Activated CD4-positive, alpha-beta T cell treated with anti-CD3 and anti-CD28 coated beads, Interleukin-2, Interleukin-4, amounts not matched to agents 100 ng/mL and 50 ng/mL, durations not matched to agents 16 hours and 8 hours (primary cell): ENCODE measurements at regions not wholly inside any gene's neighbourhood (a gene's known extent, or its start where the extent isn't known, plus 50 kb on each side); places are given as distances from the start of the nearest gene placed in this dataset.

ENCODE experiments used
- DNase-seq: peaks from one replicate; pipeline ENCODE4 v3.0.0-alpha.2; 2020; ENCODE audit warnings: low spot score

DNA sequence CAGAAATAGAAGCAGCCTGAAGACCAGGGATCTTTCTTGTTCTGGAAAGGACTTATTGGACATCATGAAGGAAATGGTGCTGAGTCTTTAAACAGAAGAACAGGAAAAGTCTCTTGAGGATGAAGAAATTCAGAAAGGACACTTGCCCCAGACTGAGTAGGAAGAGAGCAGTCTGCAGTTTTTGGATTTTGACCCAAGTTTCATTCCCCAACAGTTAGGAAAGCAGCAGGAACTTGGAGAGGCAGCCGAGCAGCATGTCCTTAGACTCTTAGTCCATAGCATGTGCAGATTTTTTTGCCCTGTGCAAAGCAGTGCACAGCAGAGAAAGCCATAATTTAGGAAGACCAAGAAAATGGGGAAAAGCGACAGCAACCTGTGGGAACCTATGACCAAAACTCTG is 927.2 kb upstream of the AUTS2 start:
- no peak for DNase-seq

DNA sequence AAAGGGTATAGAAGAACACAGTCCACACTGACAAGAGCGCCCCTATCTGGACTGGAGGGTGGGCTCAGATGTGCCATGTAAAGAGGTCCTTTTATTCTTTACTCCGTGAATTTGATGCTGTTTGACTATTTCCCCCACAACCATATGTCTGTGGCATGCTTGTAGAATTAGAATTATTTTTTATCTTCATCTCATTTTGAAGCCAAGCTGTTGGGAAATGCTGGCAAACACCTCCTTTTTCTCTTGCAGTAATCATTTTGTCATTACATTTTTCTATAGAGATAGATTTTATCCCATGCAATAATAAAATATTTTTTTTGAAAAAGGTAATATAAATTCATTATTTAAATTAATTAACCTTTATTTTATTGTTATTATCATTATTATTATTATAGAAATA is 926.6 kb upstream of the AUTS2 start:
- no peak for DNase-seq

DNA sequence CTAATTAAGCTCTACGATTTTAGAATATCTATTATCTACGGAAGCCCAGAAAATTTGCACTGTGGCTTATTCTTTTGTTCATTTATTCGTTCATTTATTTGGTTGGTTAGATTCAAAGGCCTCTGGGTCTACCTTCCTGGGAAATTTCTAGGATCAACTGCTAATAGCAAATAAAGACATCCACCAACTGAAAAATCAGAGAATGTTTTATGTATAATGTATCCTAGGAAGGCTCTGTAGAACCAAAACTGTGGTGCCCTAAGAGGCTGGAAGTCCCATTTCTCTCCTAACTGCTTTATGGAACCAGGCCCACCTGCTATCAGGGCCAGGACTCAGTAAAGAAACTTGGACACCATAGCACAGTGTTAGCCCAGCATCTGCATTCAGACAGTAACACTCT is 923.4 kb upstream of the AUTS2 start:
- DNase-seq = no peak

DNA sequence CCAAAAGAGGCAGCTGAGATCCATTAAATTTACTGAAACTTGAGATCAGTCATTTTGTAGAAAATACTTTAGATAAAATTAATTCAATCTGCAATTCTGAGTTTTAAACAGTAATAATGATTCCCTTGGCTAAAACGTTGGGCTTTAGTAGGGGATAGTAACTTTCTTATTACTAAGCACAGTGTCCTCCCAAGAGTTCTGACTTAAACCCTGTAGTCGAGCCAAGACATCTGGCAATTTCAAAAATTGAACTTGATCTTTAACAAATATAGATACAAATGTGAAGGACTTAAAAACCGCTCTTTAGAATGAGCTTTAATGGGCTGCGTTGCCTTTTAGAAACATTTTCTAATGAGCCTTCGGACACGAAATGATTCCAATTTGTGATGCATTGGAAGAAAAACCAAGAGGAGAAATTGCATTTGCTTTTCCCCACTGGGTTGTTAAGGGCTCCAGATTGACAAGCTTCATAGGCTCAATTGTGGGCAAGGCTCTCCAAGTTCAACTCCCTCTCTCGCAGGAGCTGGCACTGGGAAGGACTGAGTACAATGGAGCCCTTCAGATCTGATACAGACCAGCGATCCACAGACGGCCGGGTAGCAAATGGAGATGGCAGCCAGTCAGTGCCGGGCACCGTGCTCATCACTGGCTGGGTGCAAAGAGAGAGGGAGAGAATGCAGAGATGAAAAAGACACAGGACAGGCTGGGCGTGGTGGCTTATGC is 921.3 kb upstream of the AUTS2 start:
- DNase-seq = no peak

DNA sequence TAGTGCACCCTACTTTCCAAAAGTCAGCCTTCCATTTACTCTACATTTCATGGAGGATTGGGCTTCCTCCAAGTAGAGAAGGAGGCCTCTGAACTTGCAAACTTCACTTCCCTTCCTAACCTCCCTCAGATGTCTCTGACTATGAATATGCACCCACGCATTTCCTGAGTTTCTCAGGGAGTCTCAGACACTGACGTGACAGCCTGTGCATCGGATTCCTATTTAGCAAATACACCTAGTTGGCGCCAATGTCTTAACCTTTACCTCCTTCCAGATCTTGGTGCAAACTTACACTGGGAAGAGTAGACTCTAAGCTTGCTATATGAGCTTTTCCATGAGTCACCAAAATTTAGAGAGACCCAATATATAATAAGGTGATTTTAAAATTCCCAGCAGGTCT is 920.1 kb upstream of the AUTS2 start:
- no peak for DNase-seq

DNA sequence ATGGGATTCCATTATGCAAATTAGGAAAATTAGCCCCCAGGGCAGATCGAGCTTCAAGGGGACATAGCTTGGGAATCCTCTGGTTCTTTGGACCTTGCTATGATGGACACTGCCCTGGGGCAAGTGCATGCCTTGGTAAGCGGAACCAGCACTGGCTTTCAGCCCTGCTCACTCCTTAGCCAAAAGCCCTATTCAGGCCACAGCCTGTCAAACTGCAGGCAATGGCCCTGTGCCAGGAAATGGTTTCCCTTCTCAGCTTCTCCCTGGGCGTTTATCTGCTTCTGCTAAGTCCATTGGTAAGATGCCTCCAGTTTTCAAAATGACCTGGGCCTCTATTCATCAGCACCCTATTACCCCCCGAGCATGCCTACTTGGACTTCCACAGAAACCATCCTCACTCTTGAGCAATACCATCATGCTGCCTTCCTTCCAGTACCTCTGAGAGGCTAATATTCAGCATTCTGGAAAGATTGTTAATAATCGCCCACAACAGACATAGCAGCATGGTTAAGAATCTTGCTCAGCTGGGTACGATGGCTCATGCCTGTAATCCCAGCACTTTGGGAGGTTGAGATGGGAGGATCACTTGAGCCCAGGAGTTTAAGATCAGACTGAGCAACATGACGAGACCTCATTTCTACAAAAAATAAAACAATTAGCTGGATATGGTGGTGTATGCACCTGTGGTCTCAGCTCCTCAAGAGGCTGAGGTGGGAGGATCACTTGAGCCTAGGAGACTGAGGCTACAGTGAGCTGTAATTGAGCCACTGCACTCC is 918.6 kb upstream of the AUTS2 start:
- DNase-seq = no peak

DNA sequence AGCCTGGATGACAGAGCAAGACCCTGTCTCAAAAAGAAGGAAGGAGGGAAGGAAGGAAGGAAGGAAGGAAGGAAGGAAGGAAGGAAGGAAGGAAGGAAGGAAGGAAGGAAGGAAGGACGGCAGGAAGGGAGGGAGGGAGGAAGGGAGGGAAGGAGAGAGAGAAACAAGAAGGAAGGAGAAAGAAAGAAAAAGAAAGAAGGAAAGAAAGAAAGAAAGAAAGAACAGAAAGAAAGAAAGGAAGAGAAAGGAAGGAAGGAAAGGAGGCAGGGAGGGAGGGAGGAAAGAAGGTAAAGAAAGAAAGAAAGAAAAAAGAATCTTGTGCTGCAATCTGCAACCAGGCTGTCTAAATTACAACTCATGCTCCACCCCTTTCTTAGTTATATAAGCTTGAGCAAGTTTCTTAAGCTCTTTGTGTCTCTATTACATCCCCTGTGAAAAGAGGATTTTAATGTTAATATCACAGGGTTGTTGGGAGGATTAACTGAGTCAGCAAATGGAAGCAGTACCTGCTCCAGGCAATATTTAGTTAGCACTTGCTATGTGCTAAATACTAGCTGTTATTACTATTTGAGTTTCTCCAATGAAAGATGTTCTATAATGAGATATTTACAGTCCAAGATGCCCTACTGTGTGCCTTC is 917.9 kb upstream of the AUTS2 start:
- DNase-seq = no peak

DNA sequence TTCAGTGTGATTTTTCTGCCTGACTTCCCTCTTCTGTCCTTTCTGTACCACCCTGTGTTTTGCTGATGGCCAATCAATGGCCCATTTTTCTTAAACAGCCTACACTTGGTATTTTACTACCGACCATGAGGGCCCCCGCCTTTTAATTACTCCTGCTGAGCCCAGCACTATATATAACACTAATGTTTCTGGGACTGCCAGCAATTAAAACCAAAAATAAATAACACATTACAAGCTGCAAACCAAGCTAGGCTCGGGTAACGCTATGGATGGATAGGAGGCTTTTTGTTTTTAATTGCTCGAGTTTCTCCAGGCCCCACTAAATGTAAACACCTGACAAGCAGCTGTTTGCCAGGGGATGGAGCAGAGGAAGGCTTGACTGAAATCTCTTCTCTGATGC is 915.4 kb upstream of the AUTS2 start:
- no peak for DNase-seq

DNA sequence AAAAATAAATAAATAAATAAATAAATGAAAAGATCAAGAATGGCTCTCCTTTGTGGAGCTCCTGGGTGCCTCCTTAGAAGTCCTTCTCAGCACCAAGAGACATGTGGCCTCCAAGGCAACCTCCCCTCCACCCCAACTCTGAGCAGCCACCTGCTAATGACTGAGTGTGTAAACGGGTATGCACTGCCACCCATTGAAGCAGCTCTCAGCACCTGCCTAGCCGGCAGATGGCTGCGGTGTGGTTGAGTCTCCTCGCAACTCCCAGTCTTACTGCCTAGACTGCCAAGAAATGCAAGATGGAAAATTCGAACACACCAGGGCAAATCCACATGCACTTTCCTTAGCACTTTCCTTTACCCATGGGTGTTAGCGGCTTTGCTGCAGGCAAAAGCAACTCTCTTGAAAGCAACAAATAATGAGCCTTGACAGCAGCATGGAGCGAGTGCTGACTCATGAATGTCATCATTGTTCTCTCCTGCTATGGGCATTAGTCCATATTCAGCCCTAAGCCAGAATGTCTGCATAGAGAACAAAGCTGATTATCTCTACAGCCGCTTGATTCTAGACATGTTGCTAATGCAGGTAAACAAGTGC is 913.9 kb upstream of the AUTS2 start:
- no peak for DNase-seq

DNA sequence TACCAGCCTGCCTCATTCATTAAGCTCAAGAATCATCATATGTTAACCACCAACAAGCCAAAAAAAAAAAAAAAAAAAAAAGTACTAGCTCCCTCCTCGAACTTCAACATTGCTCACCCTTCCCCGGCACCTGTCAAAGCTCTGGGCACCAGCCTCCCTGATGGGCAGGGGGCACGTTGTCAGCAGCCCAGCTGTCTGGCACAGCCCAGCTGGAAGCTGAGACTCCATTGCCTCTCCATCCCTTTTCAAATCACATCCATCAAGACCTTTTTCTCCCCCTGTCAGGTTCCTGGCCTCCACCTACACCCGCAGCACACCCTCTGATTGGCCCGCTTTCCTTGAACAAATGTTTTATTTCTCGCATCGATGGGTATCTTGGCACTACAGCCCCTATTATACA is 913.3 kb upstream of the AUTS2 start:
- DNase-seq = no peak

DNA sequence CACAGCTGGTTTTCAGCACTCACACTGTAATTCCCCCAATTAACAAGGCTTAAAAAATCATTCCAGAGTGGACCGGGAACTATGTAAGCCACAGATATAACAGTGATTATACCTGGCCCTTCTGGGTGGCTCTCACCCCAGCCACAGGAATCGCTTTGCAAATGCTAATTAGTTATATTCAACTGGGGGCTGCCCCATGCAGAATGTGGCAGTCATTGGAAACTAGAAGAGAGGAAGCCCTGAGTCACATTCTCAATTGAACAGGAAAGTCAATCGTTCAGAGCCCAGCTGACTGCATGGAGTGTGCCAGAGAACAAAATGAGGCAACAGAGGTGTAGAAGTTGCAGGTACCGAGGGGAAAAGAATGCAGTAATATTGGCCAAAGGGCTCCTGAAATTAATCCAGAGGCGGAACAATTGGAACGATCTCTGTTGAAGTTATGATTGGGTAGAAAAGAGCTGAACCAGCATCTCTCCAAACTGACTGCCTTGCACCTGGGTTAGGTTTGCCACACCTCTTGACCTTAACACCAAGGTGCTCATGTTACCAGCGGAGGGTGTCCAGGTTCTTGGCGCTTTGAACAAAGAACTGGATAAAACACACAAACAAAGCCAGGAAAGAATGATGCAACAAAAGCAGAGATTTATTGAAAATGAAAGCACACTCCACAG is 909.7 kb upstream of the AUTS2 start:
- DNase-seq = no peak

DNA sequence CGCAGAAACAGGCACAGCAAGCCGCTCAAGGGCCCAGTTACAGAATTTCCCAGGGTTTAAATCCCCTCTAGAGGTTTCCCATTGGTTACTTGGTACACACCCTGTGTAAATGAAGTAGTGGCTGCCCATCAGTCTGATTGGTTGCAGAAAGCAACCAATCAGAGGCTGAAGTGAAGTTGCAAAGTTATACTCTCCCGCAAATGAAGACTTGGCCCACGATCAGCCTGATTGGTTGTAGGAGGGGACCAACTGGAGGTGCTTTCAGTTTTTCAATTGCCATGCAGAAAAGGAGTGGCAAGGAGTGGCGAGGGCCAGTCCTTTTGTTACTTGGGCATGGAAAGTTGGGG is 909.2 kb upstream of the AUTS2 start:
- no peak for DNase-seq

DNA sequence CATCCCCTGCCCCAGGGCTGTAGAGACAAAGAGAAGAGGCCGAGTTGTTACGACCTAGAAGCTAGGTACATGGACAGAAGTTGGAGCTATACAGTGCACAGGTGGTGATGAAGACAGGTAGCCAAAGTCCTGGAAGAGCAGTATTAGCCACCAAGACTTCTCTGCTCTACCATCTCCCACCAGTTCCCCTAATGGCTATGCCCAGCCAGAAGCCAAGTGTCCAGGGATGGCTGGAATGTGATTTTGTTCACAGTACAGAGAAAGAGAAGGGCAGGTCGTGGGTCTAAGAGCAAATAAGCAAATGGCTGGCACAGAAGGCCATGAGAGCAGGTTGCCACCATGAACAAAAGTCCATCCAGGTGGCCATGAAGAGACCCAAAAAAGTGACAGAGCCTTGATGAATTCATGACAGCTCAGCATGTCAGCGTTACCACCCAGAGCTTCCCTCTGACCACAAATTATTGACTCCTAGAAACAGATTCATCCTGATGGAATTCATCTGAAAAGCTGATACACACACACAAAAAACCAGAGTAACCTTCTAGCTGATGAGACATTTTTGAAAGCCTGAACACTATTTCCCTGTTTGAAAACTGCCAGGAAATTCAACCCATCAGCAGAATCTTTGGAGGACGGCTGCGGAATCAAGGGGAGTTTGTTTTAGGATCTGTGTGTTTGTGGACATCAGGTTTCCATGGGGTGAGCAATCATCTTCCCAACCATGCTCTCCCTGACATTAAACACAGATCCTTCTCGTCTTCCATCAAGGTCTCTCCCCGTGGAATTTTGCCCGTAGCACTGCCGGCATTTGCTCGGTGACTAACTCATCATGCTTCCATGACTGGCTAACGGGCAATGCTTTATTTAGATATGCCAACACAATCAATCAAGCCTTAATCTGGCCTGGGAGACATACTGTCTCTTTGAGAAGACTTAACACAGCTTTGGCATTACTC is 906.7 kb upstream of the AUTS2 start:
- no peak for DNase-seq

DNA sequence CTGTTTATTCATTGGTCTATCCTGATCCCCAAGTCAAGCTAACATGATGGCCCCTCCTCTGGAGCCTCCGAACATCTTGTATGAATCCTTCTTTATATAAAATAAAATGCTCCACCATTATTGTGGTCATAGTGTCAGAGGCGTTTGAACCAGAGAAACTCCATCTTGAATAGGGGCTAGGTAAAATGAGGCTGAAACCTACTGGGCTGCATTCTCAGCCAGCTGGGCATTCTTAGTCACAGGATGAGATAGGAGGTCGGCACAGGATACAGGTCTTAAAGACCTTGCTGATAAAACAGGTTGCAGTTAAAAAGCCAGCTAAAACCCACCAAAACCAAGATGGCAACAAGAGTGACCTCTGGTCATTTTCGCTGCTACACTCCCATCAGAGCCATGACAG is 905.8 kb upstream of the AUTS2 start:
- DNase-seq = no peak

DNA sequence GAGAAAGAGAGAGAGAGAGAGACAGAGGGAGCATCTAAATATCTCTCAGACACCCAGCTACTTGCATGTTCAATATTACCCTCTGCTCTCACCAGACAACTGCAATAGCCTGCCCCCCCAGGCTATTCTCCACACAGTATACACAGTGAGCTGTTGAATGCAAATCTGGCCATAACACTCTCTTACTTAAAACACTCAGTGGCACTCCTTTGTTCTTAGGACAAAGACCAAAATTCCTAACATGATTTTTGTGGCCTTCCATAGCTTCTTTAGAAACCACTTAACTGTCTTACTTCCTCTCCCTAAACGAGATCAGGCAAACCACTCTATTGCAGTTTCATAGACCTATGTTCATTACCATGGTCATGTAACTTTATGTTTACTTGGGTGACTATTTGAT is 903.6 kb upstream of the AUTS2 start:
- no peak for DNase-seq

DNA sequence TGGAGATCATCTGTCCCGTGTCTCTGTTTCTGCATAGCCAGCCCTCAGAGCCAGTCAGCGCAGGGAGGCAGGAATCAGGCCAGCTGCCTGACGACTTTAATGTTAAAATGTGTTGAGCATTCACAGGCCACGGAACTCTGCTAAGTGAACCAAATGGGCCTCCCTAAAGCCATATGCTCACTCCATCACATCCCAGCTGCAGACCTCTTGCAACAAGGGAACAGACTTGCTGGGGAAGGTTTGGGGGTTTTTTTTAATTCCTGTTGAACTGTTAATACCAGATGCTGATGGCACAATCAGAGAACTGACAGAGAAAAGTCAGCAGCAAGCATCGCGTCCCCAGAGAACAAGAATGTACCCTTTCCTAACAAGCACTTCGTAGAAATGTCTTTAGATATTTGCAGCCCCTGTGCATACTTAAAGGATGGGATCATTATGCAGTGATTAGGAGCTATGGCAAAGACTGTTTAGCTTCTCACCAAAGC is 900.4 kb upstream of the AUTS2 start:
- DNase-seq = no peak

DNA sequence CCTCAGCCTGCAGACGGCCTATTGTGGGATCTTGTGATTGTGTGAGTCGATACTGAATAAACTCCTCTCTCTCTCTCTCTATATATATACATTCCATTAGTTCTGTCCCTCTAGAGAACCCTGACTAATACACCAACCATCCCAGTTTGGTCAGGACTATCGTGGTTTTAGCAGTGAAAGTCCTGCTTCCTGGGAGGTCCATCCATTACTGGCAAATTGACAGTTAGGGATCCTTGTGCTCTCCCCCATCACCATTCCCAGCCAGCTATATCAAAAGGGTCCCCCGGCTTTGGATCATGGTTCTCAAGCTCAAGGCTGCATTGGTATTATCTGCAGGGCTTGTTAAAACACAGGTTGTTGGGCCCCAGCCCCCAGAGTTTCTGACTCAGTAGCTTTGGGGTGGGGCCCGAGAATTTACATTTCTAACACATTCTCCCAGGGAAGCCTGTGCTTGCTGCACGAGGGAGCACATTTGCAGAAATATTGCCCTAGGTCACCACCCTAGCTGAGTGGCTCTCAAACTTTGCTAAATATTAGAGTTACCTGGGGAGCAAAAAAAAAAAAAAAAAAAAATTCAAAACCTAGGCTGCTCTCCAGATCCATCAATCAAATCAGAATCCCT is 899.1 kb upstream of the AUTS2 start:
- DNase-seq = no peak

DNA sequence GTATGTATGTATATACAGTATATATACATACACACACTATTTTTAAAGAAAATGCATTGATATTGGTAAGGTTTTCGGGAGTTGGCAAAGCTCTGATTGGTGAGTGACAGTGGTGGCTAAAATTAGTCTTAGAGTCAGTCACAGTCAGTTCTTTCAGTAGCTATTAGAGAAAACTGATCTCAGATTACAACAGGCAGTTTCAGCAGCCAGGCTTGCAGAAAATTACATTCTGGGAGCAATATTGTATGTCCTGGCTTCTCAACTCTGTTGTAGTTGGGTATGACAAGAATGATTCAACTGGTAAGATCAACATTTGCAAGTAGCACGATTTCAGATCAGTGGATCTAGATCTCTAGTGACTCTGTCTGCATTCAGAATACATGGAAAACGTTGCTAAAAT is 897.9 kb upstream of the AUTS2 start:
- no peak for DNase-seq

DNA sequence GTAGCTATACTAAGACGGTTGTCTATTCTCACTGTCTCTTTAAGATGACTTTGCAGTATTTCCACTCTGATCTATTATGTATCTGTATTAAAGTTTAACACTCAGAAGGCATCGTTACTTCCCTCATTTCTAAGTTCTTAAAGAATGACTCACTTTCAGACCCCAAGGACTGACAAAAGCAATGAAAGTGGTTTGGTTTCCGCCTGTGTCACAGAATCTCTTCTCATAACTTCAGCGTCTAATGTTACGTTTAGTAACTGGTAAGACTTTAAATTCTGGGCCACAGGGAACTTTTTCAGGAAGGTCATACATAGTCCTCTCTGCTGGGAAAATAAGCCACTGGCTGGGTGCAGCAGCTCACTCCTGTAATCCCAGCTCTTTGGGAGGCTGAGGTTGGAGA is 892.0 kb upstream of the AUTS2 start:
- no peak for DNase-seq

DNA sequence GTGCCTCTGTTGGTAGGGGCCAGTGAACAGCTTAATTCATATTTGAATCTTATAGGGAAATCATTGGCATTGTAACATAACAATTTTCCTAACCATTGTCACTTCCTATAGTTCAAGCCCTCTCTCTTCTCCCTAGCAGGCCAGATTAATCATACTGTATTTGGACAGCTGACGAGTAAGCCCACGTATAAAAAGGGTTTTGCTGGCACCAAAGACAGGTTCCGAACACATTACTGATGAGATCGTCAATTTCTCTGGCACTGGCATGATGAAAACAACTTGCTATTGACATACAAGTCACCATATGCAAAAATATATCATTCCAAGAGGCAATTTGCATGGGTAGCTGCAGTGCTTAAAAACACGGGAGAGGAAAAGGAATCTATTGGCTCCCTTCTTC is 891.1 kb upstream of the AUTS2 start:
- no peak for DNase-seq

DNA sequence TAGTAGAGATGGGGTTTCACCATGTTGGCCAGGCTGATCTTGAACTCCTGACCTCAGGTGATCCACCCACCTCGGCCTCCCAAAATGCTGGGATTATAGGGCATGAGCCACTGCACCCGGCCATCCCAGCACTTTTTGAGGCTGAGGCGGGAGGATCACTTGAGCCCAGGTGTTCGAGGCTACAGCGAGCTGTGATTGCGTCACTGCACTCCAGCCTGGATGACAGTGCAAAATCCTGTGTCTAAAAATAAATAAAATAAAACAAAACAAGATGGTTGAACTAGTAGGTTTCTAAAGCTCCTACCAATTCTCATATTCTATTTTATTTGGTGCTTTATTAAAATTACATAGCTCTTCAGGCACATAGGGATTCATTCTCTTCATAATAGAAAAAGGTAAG is 890.3 kb upstream of the AUTS2 start:
- no peak for DNase-seq
